Suprapubic skin (tissue), 3 donors: ENCODE measurements at regions not wholly inside any gene's neighbourhood (a gene's known extent, or its start where the extent isn't known, plus 50 kb on each side); places are given as distances from the start of the nearest gene placed in this dataset.

Source experiments
- CTCF ChIP-seq, 2 donors: fragments of 200-600 bp in 1 of 2; fragments of 450-650 bp in 1 of 2; sonication (generic) in 1 of 2; IDR thresholded peaks; one replicate each; pipeline ENCODE4 v1.5.1; 2016 to 2019; ENCODE audit warnings: antibody characterized with exemption in 2 of 2, mild to moderate bottlenecking in 1 of 2, moderate library complexity in 1 of 2
- EP300 ChIP-seq: sonication (generic); formaldehyde crosslinking; IDR thresholded peaks from one replicate; pipeline ENCODE4 v1.6.1; 2017; ENCODE audit warnings: antibody characterized with exemption
- POLR2A ChIP-seq, 2 donors: fragments of 450-650 bp; IDR thresholded peaks; one replicate each; pipeline ENCODE4 v1.6.1; 2017; ENCODE audit warnings: antibody characterized with exemption in 2 of 2, mild to moderate bottlenecking in 2 of 2, moderate library complexity in 2 of 2

GRCh38 chr4:91957963-91958362 is 345.8 kb upstream of the GRID2 start:
- no peak for TF ChIP-seq POLR2A (IDR thresholded peaks at IDR 0.05)
- TF ChIP-seq CTCF (IDR thresholded peaks at IDR 0.05), result no peak
- TF ChIP-seq EP300, result no peak
